Motor neuron (in vitro differentiated cells): ENCODE measurements at regions not wholly inside any gene's neighbourhood (a gene's known extent, or its start where the extent isn't known, plus 50 kb on each side); places are given as distances from the start of the nearest gene placed in this dataset.
"Not testable (repeated sequence)": the region's sequence is repeated elsewhere in the genome, so short reads cannot be mapped to it uniquely, and the experiment has no call there.

ENCODE experiments used
- ATAC-seq, 8 experiments: fragments of 200-7000 bp; cut with Tn5 transposase; replicated peaks in 6 of 8; 2 replicates each; pipeline ENCODE4 v1.8.0; 2021; ENCODE audit warnings: mild to moderate bottlenecking in 8 of 8, moderate library complexity in 8 of 8
- H3K27ac ChIP-seq, 2 donors: fragments of 250-450 bp; sonication (Bioruptor Pico); 2 replicates each; pipeline ENCODE4 v1.9.0; 2021; ENCODE audit warnings: antibody characterized with exemption in 2 of 2, mild to moderate bottlenecking in 2 of 2, moderate library complexity in 1 of 2
- H3K4me1 ChIP-seq, 2 donors: fragments of 250-450 bp; sonication (Bioruptor Pico); replicated peaks in 1 of 2; 2 replicates each; pipeline ENCODE4 v1.6.1; 2021; ENCODE audit warnings: antibody characterized with exemption in 2 of 2, mild to moderate bottlenecking in 2 of 2, moderate library complexity in 1 of 2
- H3K4me3 ChIP-seq, 5 donors: fragments of 250-450 bp; sonication (Bioruptor Pico); 2 replicates each; pipeline ENCODE4 v1.9.0; 2021; ENCODE audit warnings: antibody characterized with exemption in 5 of 5, mild to moderate bottlenecking in 5 of 5, moderate library complexity in 4 of 5
- WGBS, 10 experiments: fragments of 450-650 bp; shearing (Covaris generic); methylation state at CpG; one replicate each; pipeline ENCODE4 v1.0.0; 2022; 5-methylcytosine and 5-hydroxymethylcytosine counted together
- in situ Hi-C, 9 experiments: fragments of 400-800 bp; cut with MboI; loops; one replicate each; pipeline ENCODE4 v1.15.0; 2021; ENCODE audit warnings: low sequenced_read_pairs in 9 of 9, low pct_unique_long_range_greater_than_20kb in 2 of 9; ENCODE audit not compliant: unreplicated experiment in 9 of 9

DNA sequence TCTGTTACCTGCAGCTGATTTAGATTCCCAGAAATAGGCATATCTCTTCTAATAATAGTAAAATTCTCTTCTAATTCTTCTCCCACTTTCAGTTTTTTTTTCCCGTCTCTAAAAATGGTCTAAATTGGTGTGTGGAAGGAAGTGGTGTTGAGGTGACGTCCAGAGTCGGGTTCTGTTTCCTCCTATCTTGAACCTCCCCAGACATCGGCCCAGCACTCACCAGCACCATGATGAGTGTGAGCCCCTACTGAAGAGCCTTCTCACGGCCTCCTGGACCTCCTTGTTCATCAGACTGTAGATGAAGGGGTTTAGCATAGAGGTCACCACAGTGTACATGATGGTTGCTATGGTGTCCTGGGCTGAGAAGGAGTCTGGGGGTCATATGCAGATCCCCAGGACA is 53.5 kb upstream of the FAM153A start:
- H3K27ac ChIP-seq, ATAC-seq, in situ Hi-C loops, H3K4me1 ChIP-seq, H3K4me3 ChIP-seq: not testable (repeated sequence)
- no CpG with 5 or more reads among the region's 5 CpGs for WGBS, 10 experiments
